HG02973 (cell line): ENCODE measurements at regions not wholly inside any gene's neighbourhood (a gene's known extent, or its start where the extent isn't known, plus 50 kb on each side); places are given as distances from the start of the nearest gene placed in this dataset.

Experiments used
- ATAC-seq: cut with Tn5 transposase; IDR thresholded peaks from one replicate; pipeline ENCODE4 v1.9.1; 2021; ENCODE audit warnings: moderate library complexity; ENCODE audit not compliant: unreplicated experiment

DNA sequence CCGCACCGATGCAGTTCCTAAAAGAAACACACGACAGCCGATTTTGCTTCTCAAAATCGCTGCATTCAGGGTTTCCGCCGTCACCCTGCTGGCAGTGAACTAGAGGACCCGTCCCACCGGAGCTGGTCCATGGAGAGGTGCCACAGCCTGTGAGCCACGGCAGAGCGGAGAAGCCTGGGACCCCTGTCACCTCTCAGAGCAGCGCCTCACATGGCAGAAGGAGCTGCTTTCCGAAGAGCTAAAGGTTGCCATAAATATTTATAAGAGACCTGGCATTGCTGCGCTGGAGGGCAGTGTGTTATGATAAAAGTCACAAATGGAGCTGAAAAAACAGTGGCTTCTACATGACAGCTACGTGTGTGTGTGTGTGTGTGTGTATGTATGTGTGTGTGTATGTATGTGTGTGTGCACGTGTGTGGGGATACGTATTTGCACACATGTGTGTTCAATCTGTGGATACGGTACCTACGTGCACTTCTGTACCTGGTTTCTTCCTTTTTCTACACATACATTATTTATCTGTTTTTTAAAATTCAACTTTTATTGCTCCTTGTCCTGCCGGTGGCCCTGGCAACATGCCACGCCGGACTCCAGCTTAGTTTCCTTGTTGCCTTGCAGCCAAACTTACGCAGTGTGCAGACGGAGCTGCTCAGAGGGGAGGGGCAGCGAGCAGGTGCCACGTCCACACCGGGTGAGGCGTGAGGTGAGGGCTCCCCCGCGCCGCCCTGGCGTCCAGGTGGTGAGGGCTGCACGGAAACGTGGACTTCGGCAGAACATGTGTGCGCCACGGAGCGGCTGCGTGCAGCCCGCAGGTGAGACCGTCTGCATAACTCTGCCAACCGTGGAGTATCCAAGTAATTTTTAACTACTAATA is 115.2 kb upstream of the PITRM1 start:
- no peak for ATAC-seq

DNA sequence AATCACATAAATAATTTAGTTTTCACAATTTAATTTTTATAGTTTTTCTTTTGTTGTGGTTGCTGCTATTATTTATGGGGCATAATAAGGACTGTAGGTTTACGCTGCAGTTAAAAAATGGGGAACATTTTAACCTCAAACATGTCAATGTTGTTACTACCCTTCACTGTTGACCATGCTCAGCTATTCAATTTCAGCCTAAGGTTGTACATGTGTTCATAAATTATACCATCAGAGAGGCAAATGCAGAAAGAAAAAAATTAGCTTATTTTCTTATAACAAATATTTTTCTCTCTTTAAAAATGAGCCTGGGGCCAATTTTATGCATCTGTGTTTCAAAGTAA is 110.1 kb upstream of the PITRM1 start:
- no peak for ATAC-seq

DNA sequence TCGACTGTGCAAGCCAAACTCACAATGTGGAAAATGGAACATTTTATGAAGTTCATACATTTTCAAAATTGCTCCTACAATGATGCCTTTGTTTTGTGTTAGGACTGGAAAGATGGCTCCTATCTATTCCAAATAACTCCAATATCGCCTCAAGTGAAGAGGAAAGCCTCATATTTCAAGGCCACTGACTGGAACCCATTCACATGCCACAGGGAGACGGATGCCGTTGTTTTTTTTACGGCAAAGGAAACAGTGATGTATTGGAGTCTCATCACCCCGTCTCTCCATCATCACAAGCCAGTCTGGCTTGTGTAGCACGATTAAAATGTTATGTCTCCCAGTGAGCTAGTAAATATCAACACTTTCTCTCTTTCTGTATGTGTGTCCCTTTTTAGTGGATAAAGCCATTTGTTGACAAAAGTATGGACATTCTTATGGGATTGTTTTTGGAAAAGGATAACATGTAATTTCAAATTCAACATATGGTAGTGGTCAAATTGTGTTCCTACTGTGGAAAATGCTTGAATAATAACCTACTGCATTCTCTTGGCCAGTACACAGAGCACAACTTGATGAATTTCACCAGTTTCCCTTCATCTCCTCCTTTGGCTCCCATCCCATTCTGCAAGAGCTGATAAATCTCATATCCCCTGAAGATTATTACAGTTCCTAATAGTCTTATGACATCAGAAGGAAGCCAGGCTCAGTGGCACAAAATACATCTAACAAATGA is 109.5 kb upstream of the PITRM1 start:
- ATAC-seq: no peak

DNA sequence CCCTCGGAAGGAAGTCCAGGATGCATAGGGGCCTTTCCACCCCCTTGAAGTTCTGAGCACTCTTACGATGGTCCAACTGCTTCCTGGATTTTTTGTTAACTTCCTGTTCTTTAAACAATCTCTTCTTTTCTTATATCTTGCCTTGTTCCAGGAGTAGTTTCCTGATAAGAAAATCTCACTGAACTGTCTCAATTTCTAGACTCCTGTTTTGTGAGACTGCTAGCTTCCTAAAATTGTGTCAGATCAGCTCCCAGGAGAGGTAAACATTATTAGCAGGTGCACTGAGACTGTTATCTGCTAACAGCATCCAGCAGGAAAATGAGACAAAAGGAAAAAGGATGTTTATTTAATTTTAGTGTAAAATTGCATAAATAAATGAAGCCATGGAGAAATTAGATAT is 106.2 kb upstream of the PITRM1 start:
- no peak for ATAC-seq

DNA sequence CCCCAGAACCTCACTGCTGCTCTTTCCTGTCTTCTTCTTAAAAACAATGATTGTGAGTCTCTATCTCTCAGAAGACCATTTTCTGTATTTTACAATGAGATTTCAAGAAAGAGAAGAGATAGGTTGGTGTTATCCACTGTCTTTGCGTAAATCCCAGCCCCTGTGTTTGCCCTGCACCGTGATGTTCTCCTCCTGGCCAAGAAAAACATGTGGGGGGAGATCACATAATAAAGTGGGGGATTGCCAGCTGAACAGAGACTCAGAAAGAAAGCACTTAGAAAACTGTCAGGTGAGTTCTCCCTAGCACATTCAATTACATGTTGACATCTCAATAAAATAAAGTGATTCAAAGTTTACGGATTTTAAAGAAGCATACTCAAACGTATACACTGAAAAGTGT is 105.0 kb upstream of the PITRM1 start:
- no peak for ATAC-seq

DNA sequence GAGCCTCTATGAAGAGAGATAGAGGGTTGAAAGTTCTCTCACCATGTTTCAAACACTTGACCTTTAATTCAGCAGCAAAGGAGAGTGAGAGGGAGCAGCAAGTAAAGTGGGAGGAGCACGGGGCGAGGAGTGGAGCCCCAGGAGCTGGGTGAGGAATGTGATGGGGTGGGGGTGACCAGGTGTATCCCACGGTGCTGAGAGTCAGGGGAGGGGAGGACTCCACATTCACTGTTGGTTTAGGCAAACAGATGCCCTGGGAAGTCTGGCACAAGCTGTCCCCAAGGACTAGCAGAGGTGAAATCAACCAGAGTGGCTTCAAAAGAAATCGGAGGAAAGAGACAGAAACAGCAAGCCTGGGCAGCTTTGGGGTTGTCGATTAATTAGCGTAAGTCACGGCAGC is 101.8 kb upstream of the PITRM1 start:
- ATAC-seq: no peak

DNA sequence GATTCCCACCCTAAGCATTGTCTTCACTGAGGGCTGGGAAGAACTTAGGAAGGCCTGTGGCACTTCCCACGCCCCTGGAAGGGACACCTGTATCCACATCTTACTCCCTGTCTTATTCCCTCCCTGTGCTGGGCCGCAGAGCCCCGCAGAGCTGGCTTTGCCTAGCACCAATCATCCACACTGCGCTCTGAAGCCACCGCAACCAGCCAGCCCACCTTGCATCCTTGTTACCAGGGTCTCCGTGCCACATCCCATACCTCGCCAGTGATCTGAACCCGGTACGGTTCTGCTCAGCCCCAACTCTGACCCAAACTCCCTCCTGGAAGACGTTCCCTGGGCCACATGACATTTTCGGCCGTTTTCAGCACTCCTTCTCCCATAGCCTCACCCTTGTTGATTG is 101.4 kb upstream of the PITRM1 start:
- ATAC-seq: no peak

DNA sequence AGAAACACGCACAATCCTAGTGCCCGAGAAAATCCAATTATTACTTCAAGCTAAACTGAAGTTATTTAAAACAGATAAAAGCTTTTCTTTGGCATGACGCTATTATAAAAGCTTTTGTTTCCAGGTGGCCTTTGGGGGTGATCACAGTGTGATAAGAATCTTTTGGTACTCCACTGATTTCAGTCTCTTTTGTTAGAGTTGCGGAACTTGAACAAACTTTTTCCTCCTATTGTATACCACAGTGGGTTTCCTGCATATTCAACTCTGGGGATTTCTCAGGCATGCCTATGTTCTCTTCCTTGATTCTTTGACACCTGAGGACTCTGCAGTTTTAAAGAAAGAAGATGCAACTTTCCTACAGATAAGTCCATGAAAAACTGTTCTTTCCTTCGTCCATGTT is 99.7 kb upstream of the PITRM1 start:
- no peak for ATAC-seq

DNA sequence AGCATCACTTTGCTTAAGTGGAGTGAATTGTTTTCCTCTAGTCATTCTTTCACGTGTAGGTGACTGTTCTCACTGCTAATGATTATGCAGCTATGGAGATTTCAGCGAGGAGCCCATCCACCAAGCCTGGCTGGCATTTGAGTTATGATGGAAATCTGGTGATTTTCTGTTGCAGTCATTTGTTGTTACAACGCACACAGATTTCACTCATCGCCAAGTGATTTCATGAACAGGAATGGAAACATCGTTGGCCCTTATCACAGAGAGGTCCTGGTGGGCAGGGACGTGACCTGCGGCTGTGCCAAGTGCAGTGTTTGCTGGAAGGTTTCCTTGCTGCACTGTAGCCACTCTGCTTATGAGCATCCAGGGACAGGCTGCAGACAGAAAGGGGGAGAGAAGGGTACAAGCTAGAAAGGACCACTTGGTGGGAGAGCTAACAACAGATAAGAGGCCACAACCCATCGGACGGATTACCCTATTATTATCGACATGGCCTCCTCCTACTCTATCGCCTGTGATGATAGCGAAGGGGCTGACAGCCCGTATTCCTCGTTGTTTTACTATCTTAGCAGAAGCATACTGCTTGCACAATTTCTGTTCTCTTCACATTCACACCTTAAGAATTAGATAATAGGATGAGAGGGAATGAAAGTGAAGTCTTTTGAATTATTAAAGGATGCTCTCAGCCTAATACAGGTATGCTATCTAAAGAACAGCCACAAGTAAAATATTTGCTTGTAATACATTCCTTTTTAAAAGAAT is 99.0 kb upstream of the PITRM1 start:
- no peak for ATAC-seq

DNA sequence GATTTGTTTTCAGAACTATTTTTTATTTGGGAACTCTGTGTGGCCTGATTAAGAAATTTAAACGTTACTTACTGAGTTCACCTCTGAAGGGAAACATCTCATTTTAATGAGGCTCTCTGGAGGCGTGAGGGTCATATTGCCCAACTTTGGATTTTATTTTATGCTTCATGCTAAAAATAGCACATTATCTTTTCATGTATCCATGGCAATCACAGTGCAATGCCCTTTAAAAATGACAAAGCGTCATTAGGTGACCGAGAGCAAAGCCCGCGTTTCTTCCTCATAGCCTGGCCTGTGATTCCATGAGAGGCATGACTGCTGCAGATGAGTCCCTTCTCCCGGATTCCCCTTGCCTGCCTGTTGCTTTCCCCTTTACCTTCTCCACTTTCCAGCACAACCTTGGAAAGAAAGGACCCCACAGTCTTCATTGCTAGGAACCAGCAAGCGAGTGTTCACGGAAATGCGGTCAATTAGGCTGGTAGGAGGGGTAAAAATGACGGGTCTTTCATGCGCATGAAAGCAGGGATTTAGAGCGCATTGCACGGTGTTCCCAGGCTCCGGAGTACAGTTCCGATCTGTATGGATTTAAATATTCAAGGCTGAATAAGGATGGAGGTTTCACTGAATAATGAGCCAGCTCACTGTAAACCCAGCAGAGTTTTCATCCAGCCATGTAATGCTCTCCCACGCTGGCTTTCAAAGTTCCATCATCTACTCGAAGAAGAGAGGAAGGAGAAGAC is 98.2 kb upstream of the PITRM1 start:
- no peak for ATAC-seq

DNA sequence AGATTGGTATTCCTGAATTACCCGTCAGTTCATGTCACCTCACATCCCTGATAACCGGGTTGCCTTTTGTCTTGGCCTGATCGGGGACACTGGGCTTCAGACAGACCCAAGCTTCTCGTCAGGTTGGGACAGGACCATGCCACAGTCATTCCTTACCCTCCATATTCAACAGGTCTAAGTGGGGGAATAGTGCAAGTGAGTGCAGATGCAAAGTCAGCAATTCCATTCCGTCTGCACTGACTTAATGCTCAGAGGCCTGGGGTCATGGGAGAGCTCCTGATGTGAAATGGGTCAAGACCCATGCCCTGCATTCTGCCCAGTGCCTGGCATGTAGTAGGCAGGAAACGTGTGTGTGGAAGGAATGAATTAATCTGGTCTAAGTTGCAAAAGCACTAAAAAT is 95.4 kb upstream of the PITRM1 start:
- ATAC-seq: no peak

DNA sequence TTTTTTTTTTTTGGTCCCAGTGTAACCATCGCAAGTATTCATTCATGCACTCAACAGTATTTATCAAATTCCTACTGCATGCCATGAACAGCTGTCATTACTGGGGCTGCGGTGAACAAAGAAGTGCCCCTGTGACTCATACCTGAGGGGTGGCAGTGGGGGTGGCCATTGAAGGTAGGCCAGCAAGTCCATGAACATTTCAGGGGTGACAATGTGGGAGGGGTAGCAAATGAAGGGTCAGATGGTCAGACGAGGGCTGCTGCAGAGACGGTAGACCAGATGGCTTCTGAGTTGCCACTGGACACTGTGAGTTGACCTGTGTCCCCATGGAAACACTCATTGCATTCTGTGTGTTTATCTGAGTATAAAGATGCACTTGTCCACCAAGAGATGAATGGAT is 92.5 kb upstream of the PITRM1 start:
- no peak for ATAC-seq

DNA sequence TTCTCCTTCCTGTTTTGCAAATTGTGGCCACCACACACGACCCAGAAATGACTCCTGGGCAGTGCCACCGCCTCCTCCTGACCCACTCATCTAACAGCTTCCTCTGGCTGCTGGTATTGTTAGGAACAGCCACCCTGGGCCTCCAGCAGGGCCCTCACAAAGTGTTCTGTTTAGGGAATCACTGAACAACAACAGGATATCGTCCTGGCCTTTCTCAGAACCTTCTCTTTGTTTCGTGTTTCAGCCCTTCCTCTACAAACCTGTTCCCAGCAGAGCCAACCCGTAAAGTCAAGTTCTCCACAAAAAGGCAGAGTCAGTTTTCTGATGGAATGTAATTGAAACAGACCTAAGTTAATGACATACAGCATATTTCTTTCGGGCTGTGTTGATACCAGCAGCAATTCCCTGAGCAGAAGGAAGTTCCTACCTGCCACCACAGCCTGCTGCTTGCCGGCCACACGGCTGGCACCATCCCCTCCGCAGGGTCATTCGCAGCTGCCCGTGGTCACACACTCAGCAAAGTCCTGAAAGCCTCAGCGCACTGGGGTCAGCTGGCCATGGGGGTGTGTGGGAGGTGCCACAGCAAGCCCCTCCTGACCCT is 91.7 kb upstream of the PITRM1 start:
- ATAC-seq: no peak

DNA sequence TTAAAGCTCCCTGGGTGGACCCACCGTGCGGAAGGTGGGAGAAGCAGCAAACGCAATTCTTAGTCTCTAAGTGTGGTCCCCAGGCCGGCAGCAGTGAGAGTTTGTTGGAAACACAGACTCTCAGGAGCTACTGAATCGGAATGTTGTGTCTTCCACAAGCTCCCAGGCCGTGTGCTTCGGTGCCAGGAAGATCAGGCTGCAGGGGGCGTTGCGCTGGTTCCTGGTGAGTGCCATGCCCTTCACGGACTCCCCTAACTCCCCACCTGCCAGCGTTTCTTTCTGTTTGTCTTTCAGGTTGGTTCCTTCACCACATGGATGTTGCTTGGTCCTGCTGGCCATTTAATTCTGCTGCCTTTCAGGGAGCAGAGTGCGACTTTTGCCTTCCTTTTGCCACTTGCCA is 91.2 kb upstream of the PITRM1 start:
- no peak for ATAC-seq

DNA sequence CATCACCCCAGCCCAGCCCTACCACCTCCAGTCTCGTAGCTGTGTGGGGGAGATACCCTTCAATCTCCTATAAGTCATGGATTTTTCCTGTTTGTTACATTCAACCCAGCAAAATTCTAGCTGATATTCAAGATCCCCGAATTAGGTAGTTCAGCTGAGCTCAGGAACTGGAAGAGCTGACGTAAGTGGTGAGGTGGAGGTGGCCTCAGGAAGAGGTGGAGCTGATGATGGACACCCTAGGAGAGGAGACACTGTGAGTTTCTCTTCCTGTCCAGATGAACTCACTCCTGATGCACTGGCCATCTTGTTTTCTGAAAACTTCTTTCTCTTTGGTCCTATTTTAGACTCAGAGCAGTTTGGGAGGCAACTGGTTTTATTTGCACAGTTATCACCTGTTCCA is 90.5 kb upstream of the PITRM1 start:
- no peak for ATAC-seq

DNA sequence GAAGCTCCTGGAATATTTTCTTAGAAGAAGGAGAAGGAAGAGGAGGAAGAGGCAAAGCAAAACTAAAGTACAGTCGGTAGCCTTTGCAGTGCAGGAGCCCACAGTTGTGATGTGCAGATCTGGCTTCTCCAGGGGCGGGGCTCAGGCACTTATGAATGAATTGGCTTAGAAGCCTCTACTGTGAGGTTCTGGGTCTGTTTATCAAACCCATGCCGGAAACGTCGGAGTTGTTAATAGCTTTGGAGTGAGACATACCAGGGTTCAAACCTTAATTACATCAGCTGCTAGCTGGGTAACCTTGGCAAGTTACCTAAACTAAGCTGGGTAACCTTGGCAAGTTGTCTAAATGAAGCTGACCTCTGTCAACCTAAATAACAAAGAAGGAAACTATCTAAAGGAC is 89.3 kb upstream of the PITRM1 start:
- ATAC-seq: no peak

DNA sequence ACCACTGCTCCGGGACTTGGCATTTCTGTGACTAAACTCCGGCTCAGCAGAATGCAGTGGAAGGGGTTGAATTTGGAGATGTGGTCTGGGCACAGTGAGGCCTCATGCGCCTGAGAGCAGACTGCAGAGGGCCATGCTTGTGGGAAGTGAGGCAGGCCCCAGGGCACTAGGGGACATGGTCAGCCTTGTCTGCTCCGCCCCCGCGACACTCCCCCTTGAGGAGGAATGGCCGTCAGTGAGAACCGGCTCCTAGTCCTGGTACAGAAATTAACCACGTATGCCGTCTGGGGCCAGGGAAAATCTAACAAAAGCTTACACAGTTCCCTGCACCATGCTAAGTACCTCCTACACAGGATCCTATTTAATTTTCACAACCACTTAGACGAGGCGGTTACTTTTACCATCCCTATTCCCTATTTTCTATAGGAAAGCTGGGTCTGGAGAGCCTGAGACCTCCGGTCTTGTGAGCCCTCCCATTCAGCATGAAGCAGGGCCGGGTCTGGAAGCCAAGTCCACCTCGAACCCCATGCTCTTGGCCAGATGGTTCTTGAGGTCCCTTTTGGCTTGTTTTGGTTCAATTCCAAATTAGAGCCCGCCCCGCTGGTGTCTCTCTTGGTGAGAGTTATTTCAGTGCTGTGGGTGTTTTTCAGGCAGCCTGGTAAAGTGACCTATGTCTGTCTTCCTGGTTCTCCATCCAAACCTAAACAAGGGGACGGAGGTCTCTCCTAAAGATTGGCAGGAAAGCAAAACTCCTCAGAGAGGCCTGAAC is 87.7 kb upstream of the PITRM1 start:
- no peak for ATAC-seq

DNA sequence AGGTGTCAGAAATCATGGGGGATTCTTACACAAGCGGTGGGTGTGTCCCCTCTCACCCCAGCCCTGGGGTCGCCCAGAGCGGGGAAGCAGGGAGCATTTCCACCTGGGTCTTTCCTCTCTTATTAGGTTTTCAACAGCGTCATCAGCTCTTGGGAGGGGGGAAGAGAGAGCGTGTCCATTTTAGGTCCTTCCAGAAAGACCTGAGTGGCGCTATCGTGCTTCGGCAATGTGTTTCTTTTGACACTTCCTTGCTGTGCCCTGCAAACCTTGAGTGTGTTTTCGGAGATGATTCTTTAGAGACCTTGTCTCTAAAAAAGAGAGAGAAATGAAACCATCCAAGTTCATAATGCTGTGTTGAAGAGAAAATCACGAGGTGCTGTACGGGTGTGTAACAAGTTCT is 86.9 kb upstream of the PITRM1 start:
- no peak for ATAC-seq

DNA sequence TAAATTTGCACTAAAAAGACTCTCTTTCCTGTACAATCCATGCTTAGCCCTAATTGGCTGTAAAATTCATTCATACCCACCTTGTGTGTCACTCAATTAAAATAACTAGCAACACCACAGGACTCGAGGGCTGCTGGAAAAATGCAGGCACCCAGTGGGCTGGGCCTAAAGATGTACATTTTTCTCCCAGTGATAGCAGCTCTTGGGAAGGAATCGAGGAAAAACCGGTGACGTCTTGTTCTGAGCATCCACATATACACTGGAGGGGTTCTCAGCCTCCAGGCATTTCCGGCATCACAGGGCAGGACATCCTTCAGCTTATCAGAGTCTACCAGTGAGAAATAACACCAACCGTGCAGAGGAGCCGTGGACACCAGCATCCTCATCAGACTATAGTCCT is 85.8 kb upstream of the PITRM1 start:
- ATAC-seq: no peak

DNA sequence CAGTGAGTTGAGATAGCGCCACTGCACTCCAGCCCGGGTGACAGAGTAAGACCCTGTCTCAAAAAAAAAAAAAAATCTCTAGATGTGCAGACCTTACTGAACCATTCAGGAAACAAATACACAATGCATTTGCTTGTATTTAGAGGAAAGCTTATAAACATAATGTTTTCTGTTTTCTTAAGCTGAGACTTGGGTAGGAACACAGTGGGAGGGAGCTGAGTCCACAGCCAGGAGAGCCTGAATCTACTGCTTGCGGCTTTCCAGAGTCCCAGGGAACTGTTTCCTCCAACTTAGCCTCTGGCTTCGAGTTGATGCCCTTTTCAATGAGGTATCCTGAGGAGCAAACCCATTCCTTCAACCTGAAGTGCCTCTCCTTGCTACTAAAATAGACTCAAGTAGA is 83.0 kb upstream of the PITRM1 start:
- ATAC-seq: no peak
